ENCODE measurements at regions not wholly inside any gene's neighbourhood (a gene's known extent, or its start where the extent isn't known, plus 50 kb on each side); places are given as distances from the start of the nearest gene placed in this dataset.

DNA sequence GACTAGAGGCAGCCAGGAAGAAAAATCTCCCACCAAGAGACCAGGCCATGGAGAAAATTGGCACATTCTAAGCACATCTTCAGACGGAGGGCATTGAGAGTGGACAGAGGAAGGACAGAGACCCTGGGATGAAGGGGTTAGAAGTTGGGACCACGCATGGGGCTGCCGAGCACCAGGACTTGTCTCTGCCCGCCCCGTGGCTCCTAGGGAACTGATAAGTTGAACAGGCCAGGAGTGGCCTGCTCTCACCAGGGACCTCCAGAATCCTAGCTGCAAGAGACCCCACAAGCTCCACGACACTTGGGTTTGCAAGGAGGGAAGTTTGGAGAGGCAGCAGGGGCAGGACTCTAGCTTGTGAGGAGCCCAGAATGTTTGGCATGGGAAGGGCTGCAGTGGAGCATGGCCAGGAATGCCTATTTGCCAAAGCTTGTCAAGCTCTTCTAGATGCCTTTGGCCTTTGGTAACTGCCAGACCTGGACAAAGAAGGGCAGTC, 355.1 kb downstream of the NSUN3 start:
- intact Hi-C loops (cut with micrococcal nuclease; ENCODE audit: unreplicated experiment), result no loop called here
- no peak for DNase-seq (ENCODE audit: low spot score)
- H3K36me3 ChIP-seq (ENCODE audit: insufficient read depth, low read length, poor library complexity, severe bottlenecking), result no peaks in the 10 kb centered on the region
- no peaks in the 10 kb centered on the region for H3K27me3 ChIP-seq (replicated peaks; ENCODE audit: insufficient read depth, low read depth, low read length, poor library complexity)
- H3K4me3 ChIP-seq (ENCODE audit: low read depth, low read length, poor library complexity, severe bottlenecking), result no peak overlapping the region
- no peaks in the 10 kb centered on the region for H3K4me1 ChIP-seq (ENCODE audit: insufficient read depth, low read length, poor library complexity, severe bottlenecking)
- TF ChIP-seq, protein P1, sequence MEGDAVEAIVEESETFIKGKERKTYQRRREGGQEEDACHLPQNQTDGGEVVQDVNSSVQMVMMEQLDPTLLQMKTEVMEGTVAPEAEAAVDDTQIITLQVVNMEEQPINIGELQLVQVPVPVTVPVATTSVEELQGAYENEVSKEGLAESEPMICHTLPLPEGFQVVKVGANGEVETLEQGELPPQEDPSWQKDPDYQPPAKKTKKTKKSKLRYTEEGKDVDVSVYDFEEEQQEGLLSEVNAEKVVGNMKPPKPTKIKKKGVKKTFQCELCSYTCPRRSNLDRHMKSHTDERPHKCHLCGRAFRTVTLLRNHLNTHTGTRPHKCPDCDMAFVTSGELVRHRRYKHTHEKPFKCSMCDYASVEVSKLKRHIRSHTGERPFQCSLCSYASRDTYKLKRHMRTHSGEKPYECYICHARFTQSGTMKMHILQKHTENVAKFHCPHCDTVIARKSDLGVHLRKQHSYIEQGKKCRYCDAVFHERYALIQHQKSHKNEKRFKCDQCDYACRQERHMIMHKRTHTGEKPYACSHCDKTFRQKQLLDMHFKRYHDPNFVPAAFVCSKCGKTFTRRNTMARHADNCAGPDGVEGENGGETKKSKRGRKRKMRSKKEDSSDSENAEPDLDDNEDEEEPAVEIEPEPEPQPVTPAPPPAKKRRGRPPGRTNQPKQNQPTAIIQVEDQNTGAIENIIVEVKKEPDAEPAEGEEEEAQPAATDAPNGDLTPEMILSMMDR (conservative IDR thresholded peaks at IDR 0.05; ENCODE audit: low read depth, low read length), result no peak
- no peak for TF ChIP-seq EZH2 (IDR thresholded peaks at IDR 0.05; ENCODE audit: borderline replicate concordance, low read depth, low read length, poor library complexity, severe bottlenecking)
- ChIA-PET POLR2A (ENCODE audit: low non-redundant PET) (no interaction called here), CTCF (no interaction called here)
- BruUV-seq (replicated peaks), result no TSS peak
- H3K9me3 ChIP-seq (ENCODE audit: low read depth, low read length, poor library complexity, severe bottlenecking), result no peaks in the 10 kb centered on the region
- no peak overlapping the region for H3K27ac ChIP-seq (ENCODE audit: low read depth, low read length, poor library complexity, severe bottlenecking)

DNA sequence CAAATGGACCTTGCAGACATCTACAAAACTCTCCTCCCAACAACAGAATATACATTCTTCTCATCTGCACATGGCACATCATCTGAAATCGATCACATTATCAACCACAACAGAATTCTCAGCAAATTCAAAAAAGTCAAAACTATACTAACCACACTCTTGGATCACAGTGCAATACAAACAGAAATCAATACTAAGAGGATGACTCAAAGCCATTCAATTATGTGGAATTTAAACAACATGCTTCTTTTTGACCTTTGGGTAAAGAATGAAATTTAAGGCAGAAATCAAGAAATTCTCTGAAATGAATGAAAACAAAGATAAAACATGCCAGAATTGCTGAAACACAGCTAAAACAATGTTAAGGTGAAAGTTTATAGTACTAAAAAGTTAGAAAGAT, 358.1 kb downstream of the NSUN3 start:
- Histone ChIP-seq H3K27me3 (replicated peaks; ENCODE audit: insufficient read depth, low read depth, low read length, poor library complexity) (no peaks in the 10 kb centered on the region), H3K4me3 (ENCODE audit: low read depth, low read length, poor library complexity, severe bottlenecking) (no peak overlapping the region), H3K36me3 (ENCODE audit: insufficient read depth, low read length, poor library complexity, severe bottlenecking) (no peaks in the 10 kb centered on the region), H3K27ac (ENCODE audit: low read depth, low read length, poor library complexity, severe bottlenecking) (no peak overlapping the region), H3K4me1 (ENCODE audit: insufficient read depth, low read length, poor library complexity, severe bottlenecking) (no peaks in the 10 kb centered on the region), H3K9me3 (ENCODE audit: low read depth, low read length, poor library complexity, severe bottlenecking) (no peaks in the 10 kb centered on the region)
- DNase-seq (ENCODE audit: low spot score), result no peak
- no TSS peak for BruUV-seq (replicated peaks)
- TF ChIP-seq EZH2 (IDR thresholded peaks at IDR 0.05; ENCODE audit: borderline replicate concordance, low read depth, low read length, poor library complexity, severe bottlenecking), result no peak
- TF ChIP-seq, protein P1 (conservative IDR thresholded peaks at IDR 0.05; ENCODE audit: low read depth, low read length), result no peak
- ChIA-PET POLR2A (ENCODE audit: low non-redundant PET) (no interaction called here), CTCF (no interaction called here)
- intact Hi-C loops (cut with micrococcal nuclease; ENCODE audit: unreplicated experiment), result no loop called here

DNA sequence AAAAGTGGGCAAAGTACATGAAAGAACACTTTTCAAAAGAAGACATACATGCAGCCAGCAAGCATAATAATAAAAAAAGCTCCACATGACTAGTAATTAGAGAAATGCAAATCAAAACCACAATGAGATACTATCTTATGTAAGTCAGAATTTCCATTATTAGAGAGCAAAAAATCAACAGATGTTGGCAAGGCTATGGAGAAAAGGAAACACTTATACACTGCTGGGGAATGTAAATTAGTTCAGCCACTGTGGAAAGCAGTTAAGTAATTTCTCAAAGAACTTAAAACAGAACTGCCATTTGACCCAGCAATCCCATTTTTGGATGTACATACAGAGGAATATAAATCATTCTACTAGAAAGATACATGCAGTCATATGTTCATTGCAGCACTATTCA, 360.7 kb downstream of the NSUN3 start:
- CTCF ChIA-PET, result no interaction called here
- POLR2A ChIA-PET (ENCODE audit: low non-redundant PET), result no interaction called here
- Histone ChIP-seq H3K27me3 (replicated peaks; ENCODE audit: insufficient read depth, low read depth, low read length, poor library complexity) (no peaks in the 10 kb centered on the region), H3K4me3 (ENCODE audit: low read depth, low read length, poor library complexity, severe bottlenecking) (no peak overlapping the region), H3K4me1 (ENCODE audit: insufficient read depth, low read length, poor library complexity, severe bottlenecking) (no peaks in the 10 kb centered on the region), H3K9me3 (ENCODE audit: low read depth, low read length, poor library complexity, severe bottlenecking) (no peaks in the 10 kb centered on the region), H3K27ac (ENCODE audit: low read depth, low read length, poor library complexity, severe bottlenecking) (no peak overlapping the region), H3K36me3 (ENCODE audit: insufficient read depth, low read length, poor library complexity, severe bottlenecking) (no peaks in the 10 kb centered on the region)
- TF ChIP-seq, protein P1 (conservative IDR thresholded peaks at IDR 0.05; ENCODE audit: low read depth, low read length), result no peak
- no peak for TF ChIP-seq EZH2 (IDR thresholded peaks at IDR 0.05; ENCODE audit: borderline replicate concordance, low read depth, low read length, poor library complexity, severe bottlenecking)
- intact Hi-C loops (cut with micrococcal nuclease; ENCODE audit: unreplicated experiment), result no loop called here
- no peak for DNase-seq (ENCODE audit: low spot score)
- BruUV-seq (replicated peaks), result no TSS peak

Measured in A673 (cell line).